ENCODE measurements at regions not wholly inside any gene's neighbourhood (a gene's known extent, or its start where the extent isn't known, plus 50 kb on each side); places are given as distances from the start of the nearest gene placed in this dataset.

GRCh38 chr3:135802171-135802570 is 163.4 kb upstream of the PPP2R3A start:
- Histone ChIP-seq H3K9me3 (ENCODE audit: control insufficient read depth, low read length) (no peaks in the 10 kb centered on the region), H3K4me1 (no peaks in the 10 kb centered on the region), H3K27ac (no peak overlapping the region), H3K79me2 (no peaks in the 10 kb centered on the region), H3K36me3 (ENCODE audit: control insufficient read depth, insufficient read depth, low read length) (no peaks in the 10 kb centered on the region), H3K27me3 (ENCODE audit: control insufficient read depth, insufficient read depth, low read length) (no peaks in the 10 kb centered on the region), H3K4me3 (ENCODE audit: low read depth, low read length) (no peak overlapping the region), H3K9ac (no peak overlapping the region), H3K4me2 (ENCODE audit: low read length) (no peak overlapping the region), H2AFZ (no peak overlapping the region)
- TF ChIP-seq CTCF (IDR thresholded peaks at IDR 0.05): no peak

GRCh38 chr3:135803028-135803692 is 162.4 kb upstream of the PPP2R3A start:
- Histone ChIP-seq H3K4me1 (no peaks in the 10 kb centered on the region), H3K4me3 (ENCODE audit: low read depth, low read length) (no peak overlapping the region), H3K27ac (no peak overlapping the region), H2AFZ (no peak overlapping the region), H3K79me2 (no peaks in the 10 kb centered on the region), H3K27me3 (ENCODE audit: control insufficient read depth, insufficient read depth, low read length) (no peaks in the 10 kb centered on the region), H3K9ac (no peak overlapping the region), H3K4me2 (ENCODE audit: low read length) (no peak overlapping the region), H3K9me3 (ENCODE audit: control insufficient read depth, low read length) (no peaks in the 10 kb centered on the region), H3K36me3 (ENCODE audit: control insufficient read depth, insufficient read depth, low read length) (no peaks in the 10 kb centered on the region)
- TF ChIP-seq CTCF (IDR thresholded peaks at IDR 0.05): no peak

GRCh38 chr3:135805752-135806151 is 159.8 kb upstream of the PPP2R3A start:
- Histone ChIP-seq H3K4me3 (ENCODE audit: low read depth, low read length) (no peak overlapping the region), H2AFZ (no peak overlapping the region), H3K4me1 (no peaks in the 10 kb centered on the region), H3K36me3 (ENCODE audit: control insufficient read depth, insufficient read depth, low read length) (no peaks in the 10 kb centered on the region), H3K9ac (no peak overlapping the region), H3K27me3 (ENCODE audit: control insufficient read depth, insufficient read depth, low read length) (no peaks in the 10 kb centered on the region), H3K79me2 (no peaks in the 10 kb centered on the region), H3K4me2 (ENCODE audit: low read length) (no peak overlapping the region), H3K9me3 (ENCODE audit: control insufficient read depth, low read length) (no peaks in the 10 kb centered on the region), H3K27ac (no peak overlapping the region)
- TF ChIP-seq CTCF (IDR thresholded peaks at IDR 0.05): no peak

GRCh38 chr3:135806317-135806716 is 159.2 kb upstream of the PPP2R3A start:
- H3K4me3 ChIP-seq (ENCODE audit: low read depth, low read length): no peak overlapping the region
- TF ChIP-seq CTCF (IDR thresholded peaks at IDR 0.05): no peak
- no peaks in the 10 kb centered on the region for H3K4me1 ChIP-seq
- no peaks in the 10 kb centered on the region for H3K9me3 ChIP-seq (ENCODE audit: control insufficient read depth, low read length)
- no peaks in the 10 kb centered on the region for H3K79me2 ChIP-seq
- H3K4me2 ChIP-seq (ENCODE audit: low read length): no peak overlapping the region
- no peaks in the 10 kb centered on the region for H3K36me3 ChIP-seq (ENCODE audit: control insufficient read depth, insufficient read depth, low read length)
- H2AFZ ChIP-seq: no peak overlapping the region
- no peak overlapping the region for H3K9ac ChIP-seq
- H3K27me3 ChIP-seq (ENCODE audit: control insufficient read depth, insufficient read depth, low read length): no peaks in the 10 kb centered on the region
- no peak overlapping the region for H3K27ac ChIP-seq

- H3K79me2 ChIP-seq: no peaks in the 10 kb centered on the region
- no peaks in the 10 kb centered on the region for H3K36me3 ChIP-seq (ENCODE audit: control insufficient read depth, insufficient read depth, low read length)
Observed at GRCh38 chr3:135807879-135808278, 157.6 kb upstream of the PPP2R3A start.

More at GRCh38 chr3:135807879-135808278, 157.6 kb upstream of the PPP2R3A start:
- Histone ChIP-seq H3K9me3 (ENCODE audit: control insufficient read depth, low read length) (no peaks in the 10 kb centered on the region), H3K4me3 (ENCODE audit: low read depth, low read length) (no peak overlapping the region), H3K27me3 (ENCODE audit: control insufficient read depth, insufficient read depth, low read length) (no peaks in the 10 kb centered on the region), H2AFZ (no peak overlapping the region), H3K4me1 (no peaks in the 10 kb centered on the region), H3K9ac (no peak overlapping the region), H3K27ac (no peak overlapping the region), H3K4me2 (ENCODE audit: low read length) (no peak overlapping the region)
- TF ChIP-seq CTCF (IDR thresholded peaks at IDR 0.05): no peak

All from parathyroid adenoma (tissue), 2 donors.